ENCODE measurements at regions not wholly inside any gene's neighbourhood (a gene's known extent, or its start where the extent isn't known, plus 50 kb on each side); places are given as distances from the start of the nearest gene placed in this dataset.

GRCh38 chr15:47663101-47663500, 54.2 kb upstream of the SEMA6D start (continued):
- no peak for TF ChIP-seq CHD7 (IDR thresholded peaks at IDR 0.05; ENCODE audit: insufficient replicate concordance, low read length)
- no peak for TF ChIP-seq YY1 (IDR thresholded peaks at IDR 0.05; ENCODE audit: low read depth, low read length)
- no peak for TF ChIP-seq EGR1 (IDR thresholded peaks at IDR 0.05; ENCODE audit: borderline replicate concordance, low read depth, low read length)
- TF ChIP-seq RBBP5 (IDR thresholded peaks at IDR 0.05; ENCODE audit: borderline replicate concordance, low read depth, low read length), result no peak
- no peak for TF ChIP-seq RNF2 (IDR thresholded peaks at IDR 0.05; ENCODE audit: borderline replicate concordance, low read depth, low read length, missing control alignments, poor library complexity, severe bottlenecking)
- no peak for TF ChIP-seq RFX5 (IDR thresholded peaks at IDR 0.05; ENCODE audit: borderline replicate concordance, low read depth, low read length)
- TF ChIP-seq RXRA (IDR thresholded peaks at IDR 0.05; ENCODE audit: insufficient read depth, low read depth, low read length), result no peak
- TF ChIP-seq CBX8 (IDR thresholded peaks at IDR 0.05; ENCODE audit: borderline replicate concordance, low read depth, low read length), result no peak
- no peak for TF ChIP-seq SIN3A (conservative IDR thresholded peaks at IDR 0.05 in 1 of 2, IDR thresholded peaks at IDR 0.05 in 1 of 2; ENCODE audit: low read depth in 1 of 2, low read length in 2 of 2)
- TF ChIP-seq ASH2L (IDR thresholded peaks at IDR 0.05; ENCODE audit: low read length), result no peak
- TF ChIP-seq SIX5 (IDR thresholded peaks at IDR 0.05; ENCODE audit: low read depth, low read length), result no peak

Measured in H1 (cell line).